MM.1S (cell line): ENCODE measurements at regions not wholly inside any gene's neighbourhood (a gene's known extent, or its start where the extent isn't known, plus 50 kb on each side); places are given as distances from the start of the nearest gene placed in this dataset.
"Not testable (repeated sequence)": the region's sequence is repeated elsewhere in the genome, so short reads cannot be mapped to it uniquely, and the experiment has no call there.

ENCODE experiments used
- DNase-seq: peaks from one replicate; pipeline ENCODE4 v3.0.0-alpha.2; 2015
- H2AFZ ChIP-seq: fragments of 300-600 bp; sonication (generic); 2 replicates; pipeline ENCODE4 v1.6.0; 2016; ENCODE audit warnings: antibody characterized with exemption, low read length
- H3F3A ChIP-seq: fragments of 300-600 bp; sonication (generic); 2 replicates; pipeline ENCODE4 v1.6.1; 2016; ENCODE audit warnings: mild to moderate bottlenecking, antibody characterized with exemption, low read length, moderate library complexity, mixed read lengths; ENCODE audit not compliant: insufficient read depth
- H3K27ac ChIP-seq: fragments of 300-600 bp; sonication (generic); 2 replicates; pipeline ENCODE4 v1.5.1; 2016; ENCODE audit warnings: mild to moderate bottlenecking, low read length
- H3K27me3 ChIP-seq: fragments of 300-600 bp; sonication (generic); replicated peaks from 2 replicates; pipeline ENCODE4 v1.6.0; 2016; ENCODE audit warnings: low read length; ENCODE audit not compliant: insufficient read depth
- H3K36me3 ChIP-seq: fragments of 300-600 bp; sonication (generic); replicated peaks from 2 replicates; pipeline ENCODE4 v1.6.1; 2016; ENCODE audit warnings: mild to moderate bottlenecking, low read length, mixed read lengths; ENCODE audit not compliant: insufficient read depth
- H3K4me1 ChIP-seq: fragments of 300-600 bp; sonication (generic); 2 replicates; pipeline ENCODE4 v1.6.1; 2016; ENCODE audit warnings: low read length, mixed read lengths
- H3K4me2 ChIP-seq: fragments of 300-600 bp; sonication (generic); 2 replicates; pipeline ENCODE4 v1.6.0; 2016; ENCODE audit warnings: low read depth, low read length
- H3K4me3 ChIP-seq: fragments of 300-600 bp; sonication (generic); 2 replicates; pipeline ENCODE4 v1.5.1; 2016; ENCODE audit warnings: low read length, mixed read lengths
- H3K79me2 ChIP-seq: fragments of 300-600 bp; sonication (generic); 2 replicates; pipeline ENCODE4 v1.6.1; 2016; ENCODE audit warnings: mixed run types, low read length, mixed read lengths
- H3K9ac ChIP-seq: fragments of 300-600 bp; sonication (generic); 2 replicates; pipeline ENCODE4 v1.6.1; 2016; ENCODE audit warnings: low read length, mixed read lengths
- H3K9me2 ChIP-seq: fragments of 300-600 bp; sonication (generic); replicated peaks from 2 replicates; pipeline ENCODE4 v1.6.1; 2016; ENCODE audit warnings: mild to moderate bottlenecking, low read length, mixed read lengths; ENCODE audit not compliant: insufficient read depth
- H3K9me3 ChIP-seq: fragments of 300-600 bp; sonication (generic); replicated peaks from 2 replicates; pipeline ENCODE4 v1.6.1; 2016; ENCODE audit warnings: mild to moderate bottlenecking, low read length, mixed read lengths; ENCODE audit not compliant: insufficient read depth
- H4K20me1 ChIP-seq: fragments of 300-600 bp; sonication (generic); 2 replicates; pipeline ENCODE4 v1.6.1; 2016; ENCODE audit warnings: mild to moderate bottlenecking, low read length, moderate library complexity, mixed read lengths; ENCODE audit not compliant: insufficient read depth

- not testable (repeated sequence) for H4K20me1 ChIP-seq, H3F3A ChIP-seq, H3K4me1 ChIP-seq, H2AFZ ChIP-seq, DNase-seq, H3K4me2 ChIP-seq, H3K9ac ChIP-seq, H3K27ac ChIP-seq, H3K79me2 ChIP-seq, H3K4me3 ChIP-seq, H3K9me2 ChIP-seq, H3K36me3 ChIP-seq, H3K27me3 ChIP-seq, H3K9me3 ChIP-seq
Measured at GRCh38 chr12:9543341-9543740, 64.4 kb downstream of the KLRB1 start.

DNA sequence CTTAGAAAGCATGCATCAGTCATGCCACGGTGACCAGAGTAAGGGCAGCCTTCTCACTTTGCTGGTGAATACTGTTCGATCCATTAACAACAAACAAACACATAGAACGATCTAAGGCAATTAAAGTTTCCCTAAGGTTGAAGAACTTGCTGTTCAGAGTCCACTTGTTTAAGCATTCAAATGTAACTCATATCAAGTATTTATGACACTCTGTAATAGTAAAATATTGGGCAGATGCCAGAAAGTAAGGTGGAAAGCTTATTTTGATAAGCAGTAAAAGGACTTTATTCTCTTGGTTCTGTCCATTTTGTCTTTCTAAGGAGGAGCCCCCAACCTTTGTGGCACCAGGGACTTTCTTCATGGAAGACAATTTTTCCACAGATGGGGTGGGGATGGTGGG lies 64.9 kb downstream of the KLRB1 start:
- H3K36me3 ChIP-seq, H3K4me2 ChIP-seq, H3K9me2 ChIP-seq, DNase-seq, H3K4me3 ChIP-seq, H4K20me1 ChIP-seq, H3K27me3 ChIP-seq, H3K9me3 ChIP-seq, H3K79me2 ChIP-seq, H3K27ac ChIP-seq, H2AFZ ChIP-seq, H3K9ac ChIP-seq, H3F3A ChIP-seq, H3K4me1 ChIP-seq: not testable (repeated sequence)

- not testable (repeated sequence) for H3K27ac ChIP-seq, DNase-seq
Measured at GRCh38 chr12:9515925-9516324, 91.8 kb downstream of the KLRB1 start.

DNA sequence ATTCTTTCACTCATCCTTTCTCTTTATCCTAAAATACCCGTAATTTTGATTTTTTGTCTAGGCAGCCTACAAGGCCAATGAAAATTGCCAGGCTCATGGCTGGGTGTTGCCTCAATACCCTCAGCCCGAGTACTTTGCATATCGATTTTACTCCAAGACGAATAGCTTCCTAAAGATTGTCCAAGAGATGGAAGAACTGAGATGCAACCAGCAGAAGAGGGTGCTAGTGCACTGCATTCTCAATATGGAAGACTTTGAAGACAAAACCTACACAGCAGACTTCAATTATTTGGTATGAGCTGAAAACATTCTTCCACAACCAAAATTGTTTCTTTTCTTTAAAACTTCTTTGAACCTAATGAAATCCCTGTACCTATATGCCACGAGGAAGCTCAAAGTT lies 95.0 kb downstream of the KLRB1 start:
- not testable (repeated sequence) for H3K4me2 ChIP-seq, H3K9me3 ChIP-seq, H4K20me1 ChIP-seq, H3K79me2 ChIP-seq, H3K27ac ChIP-seq, H3K4me3 ChIP-seq, DNase-seq, H3K36me3 ChIP-seq, H3K9me2 ChIP-seq, H3K9ac ChIP-seq, H3K27me3 ChIP-seq, H3F3A ChIP-seq, H2AFZ ChIP-seq
- H3K4me1 ChIP-seq = peaks cover 21% of the 10 kb centered on the region

More at GRCh38 chr12:9515925-9516324, 91.8 kb downstream of the KLRB1 start:
- not testable (repeated sequence) for H3K79me2 ChIP-seq, H3K4me2 ChIP-seq, H3K9me3 ChIP-seq, H3K36me3 ChIP-seq, H3K4me3 ChIP-seq, H3K9ac ChIP-seq, H3K4me1 ChIP-seq, H3K9me2 ChIP-seq, H3K27me3 ChIP-seq, H3F3A ChIP-seq, H4K20me1 ChIP-seq, H2AFZ ChIP-seq

DNA sequence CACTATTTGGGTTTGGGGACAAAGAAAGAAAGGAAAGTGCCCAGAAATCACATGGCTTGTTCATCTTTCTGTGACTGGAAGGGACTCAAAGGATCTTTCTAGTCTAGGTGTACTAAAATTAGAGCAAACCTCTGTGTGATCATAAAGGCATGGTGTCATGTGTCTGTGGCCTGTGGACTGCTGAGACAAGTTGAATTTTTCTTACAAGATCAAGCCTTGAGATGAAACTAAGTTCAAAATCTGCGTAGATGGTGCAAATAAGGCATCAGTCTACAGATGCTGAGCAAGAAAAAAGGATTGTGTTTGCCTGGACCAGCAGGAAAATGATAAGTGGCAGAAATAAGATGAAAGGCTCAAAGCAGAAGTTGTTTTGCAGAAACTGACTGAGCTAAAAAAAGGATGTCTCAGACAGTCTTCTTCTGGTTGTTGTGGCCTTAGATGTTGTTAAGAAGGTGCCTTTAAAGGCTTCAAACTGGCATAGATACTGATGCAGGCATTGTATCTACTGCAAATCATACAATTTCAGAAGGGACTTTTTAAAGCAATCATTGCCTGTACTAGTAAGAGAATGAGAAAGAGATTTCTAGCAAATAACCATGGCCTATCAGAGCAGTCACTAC lies 97.2 kb downstream of the KLRB1 start:
- H2AFZ ChIP-seq = peak overlapping the region; percentile 35
- not testable (repeated sequence) for H3K9me2 ChIP-seq

More for the DNA sequence above, 97.2 kb downstream of the KLRB1 start:
- H3K27me3 ChIP-seq, H3F3A ChIP-seq, H3K36me3 ChIP-seq, H3K9me3 ChIP-seq, H4K20me1 ChIP-seq, H3K4me3 ChIP-seq, H3K79me2 ChIP-seq: not testable (repeated sequence)
- peaks cover 21% of the 10 kb centered on the region for H3K4me1 ChIP-seq
- peak overlapping the region; percentile 18; the same call in 1 of the 2 replicates for H3K9ac ChIP-seq
- peak overlapping the region; percentile 68; the same call in 1 of the 2 replicates for H3K27ac ChIP-seq
- DNase-seq = peak; percentile 71
- H3K4me2 ChIP-seq = peak overlapping the region; percentile 46
